Neural progenitor cell (in vitro differentiated cells): ENCODE measurements at regions not wholly inside any gene's neighbourhood (a gene's known extent, or its start where the extent isn't known, plus 50 kb on each side); places are given as distances from the start of the nearest gene placed in this dataset.

ENCODE experiments used
- CTCF ChIP-seq: fragments of 200-600 bp; sonication (generic); IDR thresholded peaks from 2 replicates; pipeline ENCODE4 v1.5.1; 2017; ENCODE audit warnings: antibody characterized with exemption, mild to moderate bottlenecking
- EZH2 ChIP-seq: fragments of 200-600 bp; sonication (generic); IDR thresholded peaks from 2 replicates; pipeline ENCODE4 v1.6.1; 2017; ENCODE audit warnings: antibody characterized with exemption, mild to moderate bottlenecking, moderate library complexity
- EZH2phosphoT487 ChIP-seq: fragments of 200-600 bp; sonication (generic); IDR thresholded peaks from 2 replicates; pipeline ENCODE4 v1.6.1; 2017; ENCODE audit warnings: antibody characterized with exemption

- TF ChIP-seq CTCF = no peak
- no peak for TF ChIP-seq EZH2phosphoT487
- no peak for TF ChIP-seq EZH2
These were observed 194.7 kb upstream of the CXorf51B start for GRCh38 chrX:146614663-146615478.
